HCT116 (cell line): ENCODE measurements at regions not wholly inside any gene's neighbourhood (a gene's known extent, or its start where the extent isn't known, plus 50 kb on each side); places are given as distances from the start of the nearest gene placed in this dataset.

Source experiments
- ELF1 ChIP-seq: IDR thresholded peaks from 2 replicates; pipeline ENCODE4 v1.6.1; 2012; ENCODE audit warnings: low read depth, borderline replicate concordance
- EZH2 ChIP-seq: fragments of 200-600 bp; sonication (generic); IDR thresholded peaks from 2 replicates; pipeline ENCODE4 v1.6.1; 2017; ENCODE audit warnings: antibody characterized with exemption, mixed run types
- RAD21 ChIP-seq: IDR thresholded peaks from 2 replicates; pipeline ENCODE4 v1.6.1; 2012; ENCODE audit warnings: low read depth, mild to moderate bottlenecking

- no peak for TF ChIP-seq RAD21
- no peak for TF ChIP-seq ELF1
- no peak for TF ChIP-seq EZH2
Observed at GRCh38 chr7:69508736-69509135, 89.5 kb upstream of the AUTS2 start.
